Tibial nerve (tissue), 4 donors: ENCODE measurements at regions not wholly inside any gene's neighbourhood (a gene's known extent, or its start where the extent isn't known, plus 50 kb on each side); places are given as distances from the start of the nearest gene placed in this dataset.

Source experiments
- EP300 ChIP-seq, 2 donors: sonication (generic); formaldehyde crosslinking; IDR thresholded peaks; one replicate each; pipeline ENCODE4 v1.6.1; 2017; ENCODE audit warnings: antibody characterized with exemption in 2 of 2, mild to moderate bottlenecking in 1 of 2
- POLR2A ChIP-seq, 2 donors: fragments of 450-650 bp; IDR thresholded peaks; one replicate each; pipeline ENCODE4 v1.6.1; 2017; ENCODE audit warnings: antibody characterized with exemption in 2 of 2, mild to moderate bottlenecking in 2 of 2, moderate library complexity in 2 of 2
- TF ChIP-seq, protein P1 (sequence below), 5 experiments: fragments of 200-600 bp in 3 of 5; fragments of 450-650 bp in 2 of 5; sonication (generic) in 3 of 5; IDR thresholded peaks; one replicate each; pipeline ENCODE4 v1.5.1; 2016 to 2019; ENCODE audit warnings: antibody characterized with exemption in 5 of 5, mild to moderate bottlenecking in 3 of 5, moderate library complexity in 2 of 5

DNA sequence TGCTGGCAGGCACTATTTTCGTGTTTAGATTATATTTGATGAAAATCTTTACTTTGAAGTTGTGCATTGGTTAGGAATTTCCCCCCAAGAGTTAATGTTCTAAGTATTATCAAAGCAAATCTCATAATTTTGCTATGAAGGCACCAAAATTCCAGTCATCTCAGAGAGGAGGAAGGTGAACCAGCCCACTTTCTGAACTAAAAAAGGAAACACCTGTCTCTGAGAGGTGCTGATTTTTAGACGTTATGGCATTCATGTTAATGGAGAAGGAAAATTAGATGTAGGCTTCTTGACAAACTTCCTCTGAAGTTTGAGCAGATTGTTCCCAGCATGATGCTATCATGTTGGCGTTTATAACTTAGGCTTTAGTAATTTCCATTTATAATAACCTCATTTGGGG, 432.9 kb upstream of the ACTBL2 start:
- TF ChIP-seq, protein P1, sequence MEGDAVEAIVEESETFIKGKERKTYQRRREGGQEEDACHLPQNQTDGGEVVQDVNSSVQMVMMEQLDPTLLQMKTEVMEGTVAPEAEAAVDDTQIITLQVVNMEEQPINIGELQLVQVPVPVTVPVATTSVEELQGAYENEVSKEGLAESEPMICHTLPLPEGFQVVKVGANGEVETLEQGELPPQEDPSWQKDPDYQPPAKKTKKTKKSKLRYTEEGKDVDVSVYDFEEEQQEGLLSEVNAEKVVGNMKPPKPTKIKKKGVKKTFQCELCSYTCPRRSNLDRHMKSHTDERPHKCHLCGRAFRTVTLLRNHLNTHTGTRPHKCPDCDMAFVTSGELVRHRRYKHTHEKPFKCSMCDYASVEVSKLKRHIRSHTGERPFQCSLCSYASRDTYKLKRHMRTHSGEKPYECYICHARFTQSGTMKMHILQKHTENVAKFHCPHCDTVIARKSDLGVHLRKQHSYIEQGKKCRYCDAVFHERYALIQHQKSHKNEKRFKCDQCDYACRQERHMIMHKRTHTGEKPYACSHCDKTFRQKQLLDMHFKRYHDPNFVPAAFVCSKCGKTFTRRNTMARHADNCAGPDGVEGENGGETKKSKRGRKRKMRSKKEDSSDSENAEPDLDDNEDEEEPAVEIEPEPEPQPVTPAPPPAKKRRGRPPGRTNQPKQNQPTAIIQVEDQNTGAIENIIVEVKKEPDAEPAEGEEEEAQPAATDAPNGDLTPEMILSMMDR (IDR thresholded peaks at IDR 0.05), result no peak
- TF ChIP-seq POLR2A (IDR thresholded peaks at IDR 0.05), result no peak
- TF ChIP-seq EP300 (IDR thresholded peaks at IDR 0.05), result no peak
